ENCODE measurements at regions not wholly inside any gene's neighbourhood (a gene's known extent, or its start where the extent isn't known, plus 50 kb on each side); places are given as distances from the start of the nearest gene placed in this dataset.

GRCh38 chr5:45765561-45765960 lies 69.4 kb upstream of the HCN1 start:
- Histone ChIP-seq H3K79me2 (ENCODE audit: control insufficient read depth in 1 of 2, insufficient read depth in 2 of 2, low read length in 2 of 2) (no peaks in the 10 kb centered on the region), H3K4me3 (ENCODE audit: extremely low read depth in 1 of 4, insufficient read depth in 2 of 4, low read depth in 3 of 4, low read length in 4 of 4) (no peak overlapping the region), H3K9ac (replicated peaks in 1 of 4; ENCODE audit: extremely low read depth in 1 of 4, low read depth in 3 of 4, low read length in 3 of 4) (no peak overlapping the region), H3K27me3 (replicated peaks in 1 of 4; ENCODE audit: control insufficient read depth in 3 of 4, extremely low read depth in 1 of 4, insufficient read depth in 3 of 4, low read length in 3 of 4) (no peaks in the 10 kb centered on the region; a peak in 1 of 7 replicates), H2BK20ac (ENCODE audit: low read length) (no peak overlapping the region), H2BK5ac (ENCODE audit: low read depth, low read length) (no peak overlapping the region), H2BK120ac (replicated peaks; ENCODE audit: low read depth, low read length) (no peak overlapping the region), H3K56ac (replicated peaks; ENCODE audit: insufficient read length, low read depth, low read length) (no peak overlapping the region), H3K23ac (ENCODE audit: insufficient read length) (no peak overlapping the region), H3K79me1 (ENCODE audit: low read depth, low read length) (no peaks in the 10 kb centered on the region), H4K20me1 (replicated peaks in 1 of 2; ENCODE audit: control insufficient read depth in 1 of 2, insufficient read depth in 2 of 2, low read length in 2 of 2) (no peaks in the 10 kb centered on the region), H3K36me3 (ENCODE audit: control insufficient read depth in 2 of 4, insufficient read depth in 4 of 4, low read length in 3 of 4) (no peaks in the 10 kb centered on the region), H2AK5ac (ENCODE audit: low read depth, low read length) (no peak overlapping the region), H3K18ac (ENCODE audit: extremely low read depth, low read length) (no peak overlapping the region), H4K8ac (ENCODE audit: extremely low read depth, insufficient read depth, low read length) (peak overlapping the region; percentile 35; the same call in 1 of the 2 replicates), H3K4me1 (replicated peaks in 1 of 4; ENCODE audit: control insufficient read depth in 3 of 4, insufficient read depth in 4 of 4, low read length in 3 of 4) (no peaks in the 10 kb centered on the region), H4K91ac (replicated peaks; ENCODE audit: insufficient read length, low read length) (no peak overlapping the region), H3K9me3 (ENCODE audit: insufficient read depth in 2 of 2, low read depth in 1 of 2, low read length in 1 of 2) (no peaks in the 10 kb centered on the region), H2BK12ac (ENCODE audit: low read depth, low read length) (no peak overlapping the region), H3K27ac (ENCODE audit: low read depth, low read length) (no peak overlapping the region), H3K4ac (replicated peaks; ENCODE audit: insufficient read length, low read depth, low read length) (no peak overlapping the region), H2AFZ (ENCODE audit: low read length) (no peak overlapping the region), H3K23me2 (ENCODE audit: low read depth, low read length) (no peaks in the 10 kb centered on the region), H3K4me2 (ENCODE audit: insufficient read depth in 1 of 2, low read depth in 2 of 2, low read length in 2 of 2) (no peak overlapping the region), H3K14ac (ENCODE audit: insufficient read length) (no peak overlapping the region), H2BK15ac (ENCODE audit: low read length) (no peak overlapping the region), H4K5ac (ENCODE audit: insufficient read length, low read depth, low read length) (no peak overlapping the region)
- ChIA-PET POLR2A (ENCODE audit: partially characterized antibody) (no interaction called here), CTCF (ENCODE audit: partially characterized antibody) (interaction anchor here (1.1 to 1.4 kb wide), 2 partner anchors 8 to 10 kb away, joined by 4 to 5 read pairs; no protein-coding TSS in a partner anchor)
- DNase-seq (ENCODE audit: low read depth in 1 of 2, low spot score in 2 of 2) (no peak), FAIRE-seq (no peak)
- WGBS, 2 experiments (ENCODE audit: extremely low coverage in 1 of 2, insufficient coverage in 1 of 2, insufficient read length in 1 of 2, insufficient replicate concordance in 2 of 2, low coverage in 1 of 2, low lambda C conversion rate in 2 of 2, missing lambda C conversion rate in 1 of 2), result 86% methylated on average over 3 of the region's 3 CpGs; no CpG with 5 or more reads in 1 of the 2 experiments
- no peak for TF ChIP-seq ASH2L (IDR thresholded peaks at IDR 0.05; ENCODE audit: low read length)
- TF ChIP-seq SAP30 (IDR thresholded peaks at IDR 0.05; ENCODE audit: insufficient read depth, insufficient replicate concordance, low read length), result no peak
- TF ChIP-seq EP300 (IDR thresholded peaks at IDR 0.05; ENCODE audit: borderline replicate concordance in 1 of 2, low read depth in 2 of 2, low read length in 2 of 2), result no peak
- TF ChIP-seq RXRA (IDR thresholded peaks at IDR 0.05; ENCODE audit: insufficient read depth, low read depth, low read length), result no peak
- no peak for TF ChIP-seq JUN (IDR thresholded peaks at IDR 0.05; ENCODE audit: low read depth, low read length)
- TF ChIP-seq CREB1 (IDR thresholded peaks at IDR 0.05), result no peak
